GM23338 (cell line): ENCODE measurements at regions not wholly inside any gene's neighbourhood (a gene's known extent, or its start where the extent isn't known, plus 50 kb on each side); places are given as distances from the start of the nearest gene placed in this dataset.

ENCODE experiments used
- ATAC-seq: fragments of 200-7000 bp; cut with Tn5 transposase; 3 replicates; pipeline ENCODE4 v1.9.1; 2020
- DNase-seq: peaks from one replicate; pipeline ENCODE4 v3.0.0-alpha.2; 2015; ENCODE audit warnings: low spot score
- H2AFZ ChIP-seq: fragments of 200-600 bp; sonication (generic); 2 replicates; pipeline ENCODE4 v1.8.0; 2016; ENCODE audit warnings: antibody characterized with exemption, mild to moderate bottlenecking, moderate library complexity
- H3F3A ChIP-seq: fragments of 200-600 bp; sonication (generic); replicated peaks from 2 replicates; pipeline ENCODE4 v1.8.0; 2017; ENCODE audit warnings: antibody characterized with exemption, mixed run types, low read depth
- H3K27ac ChIP-seq: fragments of 200-600 bp; sonication (generic); 2 replicates; pipeline ENCODE4 v1.6.1; 2016; ENCODE audit warnings: low read depth
- H3K27me3 ChIP-seq: fragments of 200-600 bp; sonication (generic); 2 replicates; pipeline ENCODE4 v1.8.0; 2016; ENCODE audit warnings: mild to moderate bottlenecking, mixed run types, moderate library complexity; ENCODE audit not compliant: insufficient read depth
- H3K36me3 ChIP-seq: fragments of 200-600 bp; sonication (generic); 2 replicates; pipeline ENCODE4 v1.8.0; 2016; ENCODE audit warnings: mild to moderate bottlenecking; ENCODE audit not compliant: insufficient read depth
- H3K4me1 ChIP-seq: fragments of 200-600 bp; sonication (generic); 2 replicates; pipeline ENCODE4 v1.8.0; 2016; ENCODE audit warnings: mild to moderate bottlenecking, moderate library complexity; ENCODE audit not compliant: insufficient read depth
- H3K4me2 ChIP-seq: fragments of 200-600 bp; sonication (generic); 2 replicates; pipeline ENCODE4 v1.7.1; 2017; ENCODE audit warnings: mixed run types
- H3K4me3 ChIP-seq: fragments of 200-600 bp; sonication (generic); 2 replicates; pipeline ENCODE4 v1.6.1; 2016; ENCODE audit warnings: mixed run types
- H3K79me2 ChIP-seq: fragments of 200-600 bp; sonication (generic); replicated peaks from 2 replicates; pipeline ENCODE4 v1.8.0; 2017; ENCODE audit warnings: mild to moderate bottlenecking; ENCODE audit not compliant: insufficient read depth
- H3K9me2 ChIP-seq: fragments of 200-600 bp; sonication (generic); 2 replicates; pipeline ENCODE4 v1.8.0; 2017; ENCODE audit not compliant: insufficient read depth
- H4K20me1 ChIP-seq: fragments of 200-600 bp; sonication (generic); replicated peaks from 2 replicates; pipeline ENCODE4 v1.8.0; 2017; ENCODE audit warnings: mild to moderate bottlenecking; ENCODE audit not compliant: insufficient read depth
- H3K27ac Mint-ChIP-seq: 2 replicates; pipeline ENCODE4 v1.8.0; 2020; ENCODE audit warnings: inconsistent platforms, mild to moderate bottlenecking, moderate library complexity, mixed read lengths
- H3K27me3 Mint-ChIP-seq: 3 replicates; pipeline ENCODE4 v1.8.0; 2022; ENCODE audit warnings: low read depth, mild to moderate bottlenecking, moderate library complexity, mixed read lengths, inconsistent platforms; ENCODE audit not compliant: insufficient read depth, poor library complexity
- H3K36me3 Mint-ChIP-seq: 3 replicates; pipeline ENCODE4 v1.8.0; 2021; ENCODE audit warnings: low read depth, mild to moderate bottlenecking, inconsistent platforms, moderate library complexity, mixed read lengths
- H3K4me1 Mint-ChIP-seq: 3 replicates; pipeline ENCODE4 v1.8.0; 2020; ENCODE audit warnings: mild to moderate bottlenecking, inconsistent platforms, mixed read lengths
- H3K4me3 Mint-ChIP-seq: 3 replicates; pipeline ENCODE4 v1.8.0; 2021; ENCODE audit warnings: moderate library complexity, mild to moderate bottlenecking, inconsistent platforms, mixed read lengths
- H3K9me3 Mint-ChIP-seq: 3 replicates; pipeline ENCODE4 v1.8.0; 2020; ENCODE audit warnings: moderate library complexity, mild to moderate bottlenecking, inconsistent platforms, mixed read lengths
- CTCF ChIP-seq, 2 experiments: fragments of 200-600 bp in 1 of 2; sonication (generic) in 1 of 2; conservative IDR thresholded peaks; 2 replicates each; pipeline versions ENCODE4 v1.5.1 to v1.6.1; 2016 to 2017; ENCODE audit warnings: antibody characterized with exemption in 2 of 2, low read depth in 2 of 2, mild to moderate bottlenecking in 2 of 2, moderate library complexity in 1 of 2
- EZH2 ChIP-seq: fragments of 200-600 bp; sonication (generic); IDR thresholded peaks from one replicate; pipeline ENCODE4 v1.8.0; 2017; ENCODE audit warnings: antibody characterized with exemption, mild to moderate bottlenecking, low read depth; ENCODE audit not compliant: unreplicated experiment
- EZH2phosphoT487 ChIP-seq: fragments of 200-600 bp; sonication (generic); IDR thresholded peaks from one replicate; pipeline ENCODE4 v1.8.1; 2018; ENCODE audit warnings: antibody characterized with exemption; ENCODE audit not compliant: unreplicated experiment
- JUNB ChIP-seq: IDR thresholded peaks from one replicate; pipeline ENCODE4 v1.6.1; 2016; ENCODE audit warnings: antibody characterized with exemption; ENCODE audit not compliant: unreplicated experiment
- NANOG ChIP-seq: IDR thresholded peaks from 2 replicates; pipeline ENCODE4 v1.6.1; 2016; ENCODE audit warnings: antibody characterized with exemption, borderline replicate concordance
- POLR2AphosphoS5 ChIP-seq: IDR thresholded peaks from 2 replicates; pipeline ENCODE4 v1.6.1; 2016; ENCODE audit warnings: antibody characterized with exemption, low read depth
- ZNF114 ChIP-seq: fragments of 250-450 bp; sonication (Bioruptor Pico); IDR thresholded peaks from 2 replicates; pipeline ENCODE4 v1.5.0; 2020; ENCODE audit warnings: mild to moderate bottlenecking, moderate library complexity
- ZNF462 ChIP-seq: fragments of 250-450 bp; sonication (Bioruptor Pico); IDR thresholded peaks from 2 replicates; pipeline ENCODE4 v1.5.0; 2020; ENCODE audit warnings: mild to moderate bottlenecking, moderate library complexity

DNA sequence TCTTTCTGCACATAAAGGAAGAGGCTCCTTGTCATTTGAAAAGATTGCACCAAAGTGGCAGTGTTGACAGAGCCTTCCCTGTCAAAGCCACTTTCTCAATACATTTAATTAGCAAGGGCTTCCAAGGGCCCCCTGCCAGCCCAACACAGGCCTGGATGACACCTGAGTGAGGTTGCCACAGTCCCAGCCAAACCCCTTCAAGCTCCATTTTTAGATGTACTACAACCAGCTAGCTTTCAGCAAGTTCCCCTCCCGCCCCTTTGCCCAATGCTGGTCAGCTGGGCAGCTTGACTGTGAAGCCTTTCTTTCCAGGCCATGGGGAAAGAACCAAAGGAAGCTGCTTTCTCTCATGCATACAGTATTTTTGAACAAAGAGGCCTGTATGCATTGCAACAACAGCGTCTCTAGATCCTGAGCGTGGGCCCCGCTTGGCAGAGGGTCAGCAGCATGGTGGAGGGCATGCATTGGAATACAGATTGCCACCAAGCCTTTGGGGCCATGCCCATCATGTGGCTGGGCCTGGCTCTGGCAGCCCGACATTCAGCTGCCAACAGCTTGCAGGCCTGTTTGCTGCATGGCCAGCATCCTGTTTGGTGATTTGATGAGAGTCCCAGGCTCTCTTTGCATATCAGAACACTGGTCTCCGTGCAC is 261.1 kb upstream of the GATB start (continued):
- TF ChIP-seq CTCF (conservative IDR thresholded peaks at IDR 0.05; ENCODE audit: low read depth in 2 of 2) = no peak
- TF ChIP-seq EZH2phosphoT487 = no peak

GRCh38 chr4:152020073-152020472 is 259.3 kb upstream of the GATB start:
- ATAC-seq = no peak
- TF ChIP-seq NANOG (no peak), POLR2AphosphoS5 (no peak), ZNF462 (CRISPR knock-in tag) (no peak), EZH2 (no peak), ZNF114 (CRISPR knock-in tag) (no peak), EZH2phosphoT487 (no peak), CTCF (conservative IDR thresholded peaks at IDR 0.05; ENCODE audit: low read depth in 2 of 2) (no peak), JUNB (no peak)
- peaks cover 3% of the 10 kb centered on the region; the same call in 1 of the 3 replicates for H3K9me3 Mint-ChIP-seq
- H3K4me3 ChIP-seq = no peak overlapping the region
- no peaks in the 10 kb centered on the region for H4K20me1 ChIP-seq
- no peaks in the 10 kb centered on the region for H3F3A ChIP-seq
- no peaks in the 10 kb centered on the region; the same call in 2 of the 3 replicates for H3K36me3 Mint-ChIP-seq
- H2AFZ ChIP-seq = no peak overlapping the region
- H3K4me2 ChIP-seq = no peak overlapping the region
- no peak for DNase-seq
- H3K27ac ChIP-seq = no peak overlapping the region
- peaks cover 2% of the 10 kb centered on the region for H3K27me3 Mint-ChIP-seq
- H3K36me3 ChIP-seq = no peaks in the 10 kb centered on the region
- H3K27me3 ChIP-seq = no peaks in the 10 kb centered on the region
- no peaks in the 10 kb centered on the region for H3K4me1 Mint-ChIP-seq
- H3K27ac Mint-ChIP-seq = no peak overlapping the region
- peaks cover 6% of the 10 kb centered on the region for H3K9me2 ChIP-seq
- no peak overlapping the region for H3K4me3 Mint-ChIP-seq
- no peaks in the 10 kb centered on the region for H3K79me2 ChIP-seq
- H3K4me1 ChIP-seq = no peaks in the 10 kb centered on the region; the same call in 1 of the 2 replicates
